ENCODE measurements at regions not wholly inside any gene's neighbourhood (a gene's known extent, or its start where the extent isn't known, plus 50 kb on each side); places are given as distances from the start of the nearest gene placed in this dataset.

DNA sequence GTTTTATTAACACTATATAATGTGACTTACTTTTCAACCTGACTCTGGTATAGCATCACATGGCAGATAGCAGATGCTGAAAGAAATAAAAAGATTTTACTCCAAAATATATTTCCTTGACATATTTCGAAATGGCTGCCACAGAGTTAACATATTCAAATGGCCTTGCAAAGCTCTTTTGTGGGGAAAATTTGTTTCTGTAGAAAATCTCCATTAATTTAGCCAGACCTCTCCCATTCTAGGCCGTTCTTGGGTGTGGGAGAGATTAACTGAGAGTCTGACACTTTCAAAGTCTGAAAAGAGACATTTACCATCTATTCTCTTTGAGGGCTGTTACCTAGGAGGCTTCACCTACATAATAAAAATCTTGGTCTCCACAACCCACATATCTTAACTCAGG, 217.2 kb downstream of the OTOR start:
- FAIRE-seq = no peak
- TF ChIP-seq EZH2 (IDR thresholded peaks at IDR 0.05; ENCODE audit: low read length) = no peak
- TF ChIP-seq, protein P1, sequence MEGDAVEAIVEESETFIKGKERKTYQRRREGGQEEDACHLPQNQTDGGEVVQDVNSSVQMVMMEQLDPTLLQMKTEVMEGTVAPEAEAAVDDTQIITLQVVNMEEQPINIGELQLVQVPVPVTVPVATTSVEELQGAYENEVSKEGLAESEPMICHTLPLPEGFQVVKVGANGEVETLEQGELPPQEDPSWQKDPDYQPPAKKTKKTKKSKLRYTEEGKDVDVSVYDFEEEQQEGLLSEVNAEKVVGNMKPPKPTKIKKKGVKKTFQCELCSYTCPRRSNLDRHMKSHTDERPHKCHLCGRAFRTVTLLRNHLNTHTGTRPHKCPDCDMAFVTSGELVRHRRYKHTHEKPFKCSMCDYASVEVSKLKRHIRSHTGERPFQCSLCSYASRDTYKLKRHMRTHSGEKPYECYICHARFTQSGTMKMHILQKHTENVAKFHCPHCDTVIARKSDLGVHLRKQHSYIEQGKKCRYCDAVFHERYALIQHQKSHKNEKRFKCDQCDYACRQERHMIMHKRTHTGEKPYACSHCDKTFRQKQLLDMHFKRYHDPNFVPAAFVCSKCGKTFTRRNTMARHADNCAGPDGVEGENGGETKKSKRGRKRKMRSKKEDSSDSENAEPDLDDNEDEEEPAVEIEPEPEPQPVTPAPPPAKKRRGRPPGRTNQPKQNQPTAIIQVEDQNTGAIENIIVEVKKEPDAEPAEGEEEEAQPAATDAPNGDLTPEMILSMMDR (optimal IDR thresholded peaks at IDR 0.05 in 1 of 3, IDR thresholded peaks at IDR 0.05 in 1 of 3, conservative IDR thresholded peaks at IDR 0.05 in 1 of 3; ENCODE audit: extremely low read depth in 1 of 3, insufficient read depth in 2 of 3, low read length in 3 of 3) = no peak
- H3K27me3 ChIP-seq (ENCODE audit: control insufficient read depth, extremely low read depth, insufficient read depth, low read length) = no peaks in the 10 kb centered on the region
- no peak overlapping the region for H2AFZ ChIP-seq (ENCODE audit: control insufficient read depth, low read length)
- no peaks in the 10 kb centered on the region for H3K4me1 ChIP-seq (ENCODE audit: control insufficient read depth, extremely low read depth, insufficient read depth, low read length)
- no peak overlapping the region for H3K4me3 ChIP-seq (ENCODE audit: control insufficient read depth in 2 of 3, extremely low read depth in 1 of 3, insufficient read depth in 2 of 3, low read depth in 1 of 3, low read length in 3 of 3)
- H3K9ac ChIP-seq (ENCODE audit: control insufficient read depth, extremely low read depth, insufficient read depth, low read length) = no peak overlapping the region
- dilution Hi-C loops (cut with MboI; ENCODE audit: extremely low pct_ligation_motif_present, low sequenced_read_pairs) = no loop called here
- no peaks in the 10 kb centered on the region for H3K9me1 ChIP-seq (ENCODE audit: control insufficient read depth, extremely low read depth, insufficient read depth, low read length)
- H4K20me1 ChIP-seq (ENCODE audit: control insufficient read depth, extremely low read depth, insufficient read depth, low read length) = no peaks in the 10 kb centered on the region
- H3K4me2 ChIP-seq (ENCODE audit: control insufficient read depth, extremely low read depth, insufficient read depth, low read depth, low read length) = no peak overlapping the region
- no peaks in the 10 kb centered on the region for H3K79me2 ChIP-seq (ENCODE audit: control insufficient read depth, insufficient read depth, low read length)
- H3K9me3 ChIP-seq (ENCODE audit: control insufficient read depth, low read depth, low read length) = no peaks in the 10 kb centered on the region
- no peak overlapping the region for H3K27ac ChIP-seq (ENCODE audit: control insufficient read depth, insufficient read depth, low read length)
- no peaks in the 10 kb centered on the region for H3K36me3 ChIP-seq (ENCODE audit: control insufficient read depth in 2 of 2, extremely low read depth in 1 of 2, insufficient read depth in 2 of 2, low read length in 2 of 2)
- DNase-seq (ENCODE audit: low read depth, low spot score) = no peak

DNA sequence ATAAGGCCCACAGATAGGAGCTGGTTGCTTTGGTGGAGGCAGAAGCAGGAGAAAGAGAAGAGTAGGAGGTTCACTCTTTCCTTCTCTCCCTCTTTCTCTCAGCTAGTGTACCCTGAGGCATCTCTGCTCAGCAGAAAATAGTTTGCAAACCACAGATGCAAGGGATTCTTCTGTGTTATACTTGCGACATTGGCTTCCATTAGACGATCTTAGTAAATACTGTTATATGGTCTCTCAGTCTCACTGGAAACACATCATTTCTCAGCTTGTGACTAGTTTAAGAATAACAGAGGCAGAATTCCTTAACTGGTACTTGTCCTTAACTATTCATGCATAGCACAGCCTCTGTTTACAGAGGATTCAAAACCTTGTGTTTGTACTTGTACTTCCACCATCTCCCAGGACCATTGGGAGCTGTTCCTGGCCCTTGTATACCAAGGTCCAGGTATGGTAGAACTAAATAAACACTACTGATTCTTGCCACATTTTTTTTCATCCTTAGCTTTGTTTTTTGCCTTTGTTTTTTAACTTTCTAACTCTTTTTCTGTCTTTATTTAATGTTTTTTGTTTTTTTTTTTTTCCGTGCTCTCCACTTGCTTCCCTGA, 218.2 kb downstream of the OTOR start:
- FAIRE-seq (no peak), DNase-seq (ENCODE audit: low read depth, low spot score) (no peak)
- H3K27ac ChIP-seq (ENCODE audit: control insufficient read depth, insufficient read depth, low read length) = no peak overlapping the region
- dilution Hi-C loops (cut with MboI; ENCODE audit: extremely low pct_ligation_motif_present, low sequenced_read_pairs) = no loop called here
- no peak overlapping the region for H3K4me2 ChIP-seq (ENCODE audit: control insufficient read depth, extremely low read depth, insufficient read depth, low read depth, low read length)
- H2AFZ ChIP-seq (ENCODE audit: control insufficient read depth, low read length) = no peak overlapping the region
- no peaks in the 10 kb centered on the region for H3K9me1 ChIP-seq (ENCODE audit: control insufficient read depth, extremely low read depth, insufficient read depth, low read length)
- no peak overlapping the region for H3K9ac ChIP-seq (ENCODE audit: control insufficient read depth, extremely low read depth, insufficient read depth, low read length)
- H3K27me3 ChIP-seq (ENCODE audit: control insufficient read depth, extremely low read depth, insufficient read depth, low read length) = no peaks in the 10 kb centered on the region
- no peaks in the 10 kb centered on the region for H3K79me2 ChIP-seq (ENCODE audit: control insufficient read depth, insufficient read depth, low read length)
- no peaks in the 10 kb centered on the region for H3K4me1 ChIP-seq (ENCODE audit: control insufficient read depth, extremely low read depth, insufficient read depth, low read length)
- no peaks in the 10 kb centered on the region for H4K20me1 ChIP-seq (ENCODE audit: control insufficient read depth, extremely low read depth, insufficient read depth, low read length)
- no peak overlapping the region for H3K4me3 ChIP-seq (ENCODE audit: control insufficient read depth in 2 of 3, extremely low read depth in 1 of 3, insufficient read depth in 2 of 3, low read depth in 1 of 3, low read length in 3 of 3)
- no peaks in the 10 kb centered on the region for H3K36me3 ChIP-seq (ENCODE audit: control insufficient read depth in 2 of 2, extremely low read depth in 1 of 2, insufficient read depth in 2 of 2, low read length in 2 of 2)
- TF ChIP-seq EZH2 (IDR thresholded peaks at IDR 0.05; ENCODE audit: low read length) = no peak
- TF ChIP-seq, protein P1 (optimal IDR thresholded peaks at IDR 0.05 in 1 of 3, IDR thresholded peaks at IDR 0.05 in 1 of 3, conservative IDR thresholded peaks at IDR 0.05 in 1 of 3; ENCODE audit: extremely low read depth in 1 of 3, insufficient read depth in 2 of 3, low read length in 3 of 3) = no peak
- H3K9me3 ChIP-seq (ENCODE audit: control insufficient read depth, low read depth, low read length) = no peaks in the 10 kb centered on the region

Data from keratinocyte (primary cell).